ENCODE measurements at regions not wholly inside any gene's neighbourhood (a gene's known extent, or its start where the extent isn't known, plus 50 kb on each side); places are given as distances from the start of the nearest gene placed in this dataset.

DNA sequence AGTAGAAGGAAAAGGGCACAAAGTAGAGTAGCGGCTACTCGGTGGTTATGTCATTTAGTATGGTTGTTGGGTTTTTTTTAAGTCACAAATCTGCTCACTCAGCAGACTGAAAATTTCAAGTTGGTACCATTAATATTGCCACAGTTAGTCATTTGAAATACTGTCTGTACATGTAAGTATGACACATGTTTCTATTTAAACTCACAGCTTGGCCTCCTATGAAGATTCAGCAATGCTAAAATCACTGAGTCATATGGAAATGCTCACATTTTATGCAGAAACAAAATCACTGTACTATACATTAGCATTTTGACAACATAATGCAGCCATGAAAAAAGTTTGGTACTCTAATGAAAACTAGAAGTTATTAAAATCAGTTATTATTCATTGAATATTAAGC is 571.9 kb downstream of the TAFA4 start:
- H3K27me3 ChIP-seq = no peaks in the 10 kb centered on the region
- TF ChIP-seq, protein P1, sequence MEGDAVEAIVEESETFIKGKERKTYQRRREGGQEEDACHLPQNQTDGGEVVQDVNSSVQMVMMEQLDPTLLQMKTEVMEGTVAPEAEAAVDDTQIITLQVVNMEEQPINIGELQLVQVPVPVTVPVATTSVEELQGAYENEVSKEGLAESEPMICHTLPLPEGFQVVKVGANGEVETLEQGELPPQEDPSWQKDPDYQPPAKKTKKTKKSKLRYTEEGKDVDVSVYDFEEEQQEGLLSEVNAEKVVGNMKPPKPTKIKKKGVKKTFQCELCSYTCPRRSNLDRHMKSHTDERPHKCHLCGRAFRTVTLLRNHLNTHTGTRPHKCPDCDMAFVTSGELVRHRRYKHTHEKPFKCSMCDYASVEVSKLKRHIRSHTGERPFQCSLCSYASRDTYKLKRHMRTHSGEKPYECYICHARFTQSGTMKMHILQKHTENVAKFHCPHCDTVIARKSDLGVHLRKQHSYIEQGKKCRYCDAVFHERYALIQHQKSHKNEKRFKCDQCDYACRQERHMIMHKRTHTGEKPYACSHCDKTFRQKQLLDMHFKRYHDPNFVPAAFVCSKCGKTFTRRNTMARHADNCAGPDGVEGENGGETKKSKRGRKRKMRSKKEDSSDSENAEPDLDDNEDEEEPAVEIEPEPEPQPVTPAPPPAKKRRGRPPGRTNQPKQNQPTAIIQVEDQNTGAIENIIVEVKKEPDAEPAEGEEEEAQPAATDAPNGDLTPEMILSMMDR (IDR thresholded peaks at IDR 0.05) = no peak
- no peak for TF ChIP-seq POLR2A (IDR thresholded peaks at IDR 0.05)
- H3K4me1 ChIP-seq = no peaks in the 10 kb centered on the region
- H3K4me3 ChIP-seq = no peak overlapping the region
- H3K9me3 ChIP-seq = no peaks in the 10 kb centered on the region
- intact Hi-C loops (cut with DNase I) = no loop called here
- no peaks in the 10 kb centered on the region for H3K36me3 ChIP-seq
- no peak overlapping the region for H3K27ac ChIP-seq
- DNase-seq = no peak
- 84 to 86% methylated on average over 2 of the region's 2 CpGs for WGBS, 2 donors

DNA sequence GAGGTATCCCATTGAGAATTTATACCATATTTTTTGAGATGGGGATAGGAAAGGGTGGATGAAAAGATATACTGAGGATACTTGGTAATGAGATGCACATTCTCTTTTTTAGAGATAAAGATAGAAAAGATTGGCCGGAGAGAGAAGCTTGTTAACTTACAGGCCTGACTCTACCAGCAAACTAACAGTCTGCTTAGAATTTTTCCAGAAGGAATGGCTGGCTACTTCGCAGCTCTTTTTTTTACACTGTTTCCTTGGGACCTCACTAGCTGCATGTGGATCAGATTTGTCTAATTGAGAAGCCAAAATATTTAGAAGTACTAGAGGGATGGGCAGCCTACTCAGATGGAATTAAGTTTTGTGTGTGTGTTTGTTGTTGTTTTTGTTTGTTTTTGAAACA is 586.6 kb downstream of the TAFA4 start:
- TF ChIP-seq, protein P1 (IDR thresholded peaks at IDR 0.05) = no peak
- TF ChIP-seq POLR2A (IDR thresholded peaks at IDR 0.05) = no peak
- no peaks in the 10 kb centered on the region for H3K4me1 ChIP-seq
- no peak overlapping the region for H3K4me3 ChIP-seq
- intact Hi-C loops (cut with DNase I) = no loop called here
- no peaks in the 10 kb centered on the region for H3K9me3 ChIP-seq
- no peaks in the 10 kb centered on the region for H3K27me3 ChIP-seq
- 56 to 63% methylated on average over 2 of the region's 2 CpGs for WGBS, 2 donors
- H3K27ac ChIP-seq = no peak overlapping the region
- DNase-seq = no peak
- H3K36me3 ChIP-seq = no peaks in the 10 kb centered on the region

DNA sequence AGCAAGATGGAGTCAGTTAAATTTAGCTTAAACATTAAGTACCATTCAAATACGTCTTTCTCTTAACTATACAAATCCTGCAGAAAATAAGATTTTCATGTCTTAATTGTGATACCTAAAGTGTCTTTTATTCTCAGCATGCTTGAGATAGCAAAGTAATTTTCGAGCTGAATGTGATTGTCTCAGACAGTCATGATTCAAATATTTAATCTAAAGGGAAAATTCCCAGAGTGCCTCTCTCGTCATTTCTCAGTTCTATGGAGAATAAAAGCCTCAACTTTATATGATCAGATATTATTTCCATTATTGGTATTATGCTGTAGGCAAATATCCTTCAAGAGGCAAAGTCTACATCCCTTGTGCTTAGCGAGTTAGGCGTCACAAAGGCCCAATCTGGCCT is 589.9 kb downstream of the TAFA4 start:
- Histone ChIP-seq H3K9me3 (no peaks in the 10 kb centered on the region), H3K27me3 (no peaks in the 10 kb centered on the region), H3K27ac (no peak overlapping the region), H3K4me1 (no peaks in the 10 kb centered on the region), H3K4me3 (no peak overlapping the region), H3K36me3 (no peaks in the 10 kb centered on the region)
- intact Hi-C loops (cut with DNase I) = no loop called here
- no peak for TF ChIP-seq POLR2A (IDR thresholded peaks at IDR 0.05)
- TF ChIP-seq, protein P1 (IDR thresholded peaks at IDR 0.05) = no peak
- DNase-seq = no peak
- WGBS, 2 donors = 63 to 74% methylated on average over 5 of the region's 5 CpGs

DNA sequence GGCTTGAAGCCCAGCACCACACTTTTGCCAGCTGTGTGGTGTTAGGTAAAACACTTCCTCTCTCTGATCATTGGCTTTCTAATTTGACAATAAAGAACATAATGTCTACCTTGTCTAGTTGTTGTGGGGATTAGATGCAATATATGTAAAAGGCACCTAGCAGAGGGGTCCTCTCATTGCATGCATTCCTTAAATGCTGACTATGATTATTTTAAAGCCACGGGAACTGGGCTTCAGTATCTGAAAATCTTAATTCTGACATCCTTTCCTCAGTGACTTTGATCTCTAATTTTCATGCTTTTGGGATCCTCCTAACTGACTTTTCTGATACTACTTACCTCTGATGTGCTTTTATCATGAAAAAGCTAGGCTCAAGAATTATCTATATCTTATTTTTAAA is 596.3 kb downstream of the TAFA4 start:
- no peaks in the 10 kb centered on the region for H3K4me1 ChIP-seq
- H3K27me3 ChIP-seq = no peaks in the 10 kb centered on the region
- intact Hi-C loops (cut with DNase I) = no loop called here
- no peak for DNase-seq
- no peak overlapping the region for H3K4me3 ChIP-seq
- H3K36me3 ChIP-seq = no peaks in the 10 kb centered on the region
- H3K9me3 ChIP-seq = no peaks in the 10 kb centered on the region
- no peak overlapping the region for H3K27ac ChIP-seq
- TF ChIP-seq, protein P1 (IDR thresholded peaks at IDR 0.05) = no peak
- TF ChIP-seq POLR2A (IDR thresholded peaks at IDR 0.05) = no peak
- WGBS, 2 donors = 59 to 88% methylated on average over 1 of the region's 1 CpG

DNA sequence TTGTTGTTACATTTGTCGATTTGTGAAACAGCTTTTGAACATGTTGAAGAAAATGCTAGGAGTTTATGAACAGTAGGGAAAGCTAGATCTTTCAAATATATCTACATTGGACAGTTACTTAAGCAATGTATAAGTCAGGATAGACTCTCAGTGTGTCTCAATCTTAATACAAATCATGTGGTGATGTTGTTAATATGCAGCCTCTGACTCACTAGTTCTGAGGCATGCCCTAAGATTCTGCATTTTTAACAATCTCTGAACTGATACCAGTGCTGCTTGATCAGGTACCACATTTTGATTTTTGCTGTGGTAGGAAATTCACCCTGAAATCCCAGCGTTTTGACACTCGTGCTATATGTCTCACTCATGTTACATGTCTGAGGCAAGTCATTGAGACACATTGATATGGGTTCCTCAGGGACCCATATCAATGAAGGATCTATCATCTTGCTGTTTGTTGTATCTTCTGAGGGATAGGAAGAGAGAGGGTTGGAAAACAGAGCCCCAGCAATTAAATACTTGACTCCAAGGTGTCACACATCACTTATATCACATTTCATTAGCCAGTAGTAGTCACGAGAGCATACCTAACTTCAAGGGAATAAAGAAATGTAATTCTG is 597.9 kb downstream of the TAFA4 start:
- no peak for DNase-seq
- no peaks in the 10 kb centered on the region for H3K27me3 ChIP-seq
- no peak overlapping the region for H3K27ac ChIP-seq
- no peak for TF ChIP-seq POLR2A (IDR thresholded peaks at IDR 0.05)
- TF ChIP-seq, protein P1 (IDR thresholded peaks at IDR 0.05) = no peak
- H3K9me3 ChIP-seq = no peaks in the 10 kb centered on the region
- no peaks in the 10 kb centered on the region for H3K4me1 ChIP-seq
- no peak overlapping the region for H3K4me3 ChIP-seq
- intact Hi-C loops (cut with DNase I) = no loop called here
- 71 to 77% methylated on average over 4 of the region's 4 CpGs for WGBS, 2 donors
- H3K36me3 ChIP-seq = no peaks in the 10 kb centered on the region
